Suprapubic skin (tissue), 4 donors: ENCODE measurements at regions not wholly inside any gene's neighbourhood (a gene's known extent, or its start where the extent isn't known, plus 50 kb on each side); places are given as distances from the start of the nearest gene placed in this dataset.
"Not testable (repeated sequence)": the region's sequence is repeated elsewhere in the genome, so short reads cannot be mapped to it uniquely, and the experiment has no call there.

Experiments
- EP300 ChIP-seq: sonication (generic); formaldehyde crosslinking; IDR thresholded peaks from one replicate; pipeline ENCODE4 v1.6.1; 2017; ENCODE audit warnings: antibody characterized with exemption
- POLR2A ChIP-seq, 2 donors: fragments of 450-650 bp; IDR thresholded peaks; one replicate each; pipeline ENCODE4 v1.6.1; 2017; ENCODE audit warnings: antibody characterized with exemption in 2 of 2, mild to moderate bottlenecking in 2 of 2, moderate library complexity in 2 of 2
- POLR2AphosphoS5 ChIP-seq, 3 donors: sonication (generic); formaldehyde crosslinking; IDR thresholded peaks; one replicate each; pipeline ENCODE4 v1.6.1; 2017; ENCODE audit warnings: antibody characterized with exemption in 3 of 3
- TF ChIP-seq, protein P1 (sequence below), 2 donors: fragments of 200-600 bp in 1 of 2; fragments of 450-650 bp in 1 of 2; sonication (generic) in 1 of 2; IDR thresholded peaks; one replicate each; pipeline ENCODE4 v1.5.1; 2016 to 2019; ENCODE audit warnings: antibody characterized with exemption in 2 of 2, mild to moderate bottlenecking in 1 of 2, moderate library complexity in 1 of 2

DNA sequence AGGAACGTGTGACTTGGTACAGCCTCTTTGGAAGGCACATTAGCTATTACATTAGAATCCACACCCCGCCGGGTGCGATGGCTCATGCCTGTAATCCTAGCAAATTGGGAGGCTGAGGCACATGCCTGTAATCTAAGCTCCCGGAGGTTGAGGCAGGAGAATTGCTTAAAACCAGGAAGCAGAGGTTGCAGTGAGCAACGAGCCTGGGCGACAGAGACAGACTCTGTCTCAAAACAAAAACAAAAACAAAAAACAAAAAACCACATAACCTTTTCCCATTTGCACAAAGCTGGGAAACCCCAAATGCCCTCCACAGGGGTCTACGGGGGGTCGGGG lies 82.7 kb upstream of the METTL9 start:
- TF ChIP-seq POLR2A (IDR thresholded peaks at IDR 0.05); POLR2AphosphoS5 (IDR thresholded peaks at IDR 0.05); EP300: not testable (repeated sequence)
- TF ChIP-seq, protein P1, sequence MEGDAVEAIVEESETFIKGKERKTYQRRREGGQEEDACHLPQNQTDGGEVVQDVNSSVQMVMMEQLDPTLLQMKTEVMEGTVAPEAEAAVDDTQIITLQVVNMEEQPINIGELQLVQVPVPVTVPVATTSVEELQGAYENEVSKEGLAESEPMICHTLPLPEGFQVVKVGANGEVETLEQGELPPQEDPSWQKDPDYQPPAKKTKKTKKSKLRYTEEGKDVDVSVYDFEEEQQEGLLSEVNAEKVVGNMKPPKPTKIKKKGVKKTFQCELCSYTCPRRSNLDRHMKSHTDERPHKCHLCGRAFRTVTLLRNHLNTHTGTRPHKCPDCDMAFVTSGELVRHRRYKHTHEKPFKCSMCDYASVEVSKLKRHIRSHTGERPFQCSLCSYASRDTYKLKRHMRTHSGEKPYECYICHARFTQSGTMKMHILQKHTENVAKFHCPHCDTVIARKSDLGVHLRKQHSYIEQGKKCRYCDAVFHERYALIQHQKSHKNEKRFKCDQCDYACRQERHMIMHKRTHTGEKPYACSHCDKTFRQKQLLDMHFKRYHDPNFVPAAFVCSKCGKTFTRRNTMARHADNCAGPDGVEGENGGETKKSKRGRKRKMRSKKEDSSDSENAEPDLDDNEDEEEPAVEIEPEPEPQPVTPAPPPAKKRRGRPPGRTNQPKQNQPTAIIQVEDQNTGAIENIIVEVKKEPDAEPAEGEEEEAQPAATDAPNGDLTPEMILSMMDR (IDR thresholded peaks at IDR 0.05) = not testable (repeated sequence)
